K562 (cell line): ENCODE measurements at regions not wholly inside any gene's neighbourhood (a gene's known extent, or its start where the extent isn't known, plus 50 kb on each side); places are given as distances from the start of the nearest gene placed in this dataset.

ENCODE experiments used
- ATAC-seq: fragments of 200-7000 bp; cut with Tn5 transposase; 3 replicates; pipeline ENCODE4 v1.9.1; 2020; ENCODE audit warnings: moderate library complexity
- BruUV-seq: library from RNA; stranded (reverse); fragments of 400-500 nt; replicated peaks from 2 replicates; lab custom pipeline; 2021; lab: Mats Ljungman, UMichigan
- CTCF ChIA-PET: fragments of 300-600 bp; formaldehyde crosslinking; extraction: SDS; loops from one replicate; lab custom pipeline; 2021; ENCODE audit warnings: low intra/inter-chr PET ratio; lab: Yijun Ruan, JAX
- POLR2A ChIA-PET: fragments of 300-600, 350-650 bp; sonication (Branson Sonifier 250); formaldehyde crosslinking; extraction: SDS; loops from one replicate; lab custom pipeline; 2021; ENCODE audit warnings: antibody characterized with exemption, inconsistent platforms; lab: Yijun Ruan, JAX
- DNase-seq, 4 experiments: peaks; one replicate each; pipeline versions ENCODE4 v3.0.0 to v3.0.0-alpha.2; 2011 to 2018; ENCODE audit warnings: low spot score in 3 of 4, mixed read lengths in 3 of 4; ENCODE audit errors: extremely low read depth in 1 of 4
- FAIRE-seq: peaks from 2 replicates; lab custom pipeline; 2011; peaks lifted over from hg19 to GRCh38; lab: Jason Lieb, UNC
- H2AFZ ChIP-seq: 2 replicates; pipeline ENCODE4 v1.6.0; 2011; ENCODE audit warnings: low read depth, low read length, control low read depth, inconsistent platforms
- H3K27ac ChIP-seq: fragments of 200-600 bp; 3 replicates; pipeline ENCODE4 v1.8.0; 2011; ENCODE audit warnings: low read depth, mild to moderate bottlenecking, control low read depth, inconsistent platforms, low read length, moderate library complexity, mixed read lengths; ENCODE audit errors: extremely low read depth
- H3K27me3 ChIP-seq, 2 experiments: fragments of 300-600 bp in 1 of 2; 2 replicates in 1 of 2; 3 replicates in 1 of 2; pipeline versions ENCODE4 v1.6.0 to v1.8.0; 2011; ENCODE audit warnings: inconsistent platforms in 2 of 2, low read length in 2 of 2, mild to moderate bottlenecking in 1 of 2, mixed read lengths in 1 of 2, moderate library complexity in 1 of 2; ENCODE audit not compliant: control insufficient read depth in 2 of 2, insufficient read depth in 2 of 2
- H3K36me3 ChIP-seq: fragments of 300-600 bp; 3 replicates; pipeline ENCODE4 v1.8.0; 2011; ENCODE audit warnings: mild to moderate bottlenecking, low read length, inconsistent platforms; ENCODE audit not compliant: control insufficient read depth, insufficient read depth
- H3K4me1 ChIP-seq, 2 experiments: fragments of 200-600 bp in 1 of 2; replicated peaks in 1 of 2; 2 replicates in 1 of 2; 3 replicates in 1 of 2; pipeline versions ENCODE4 v1.5.1 to v1.8.0; 2011; ENCODE audit warnings: inconsistent platforms in 2 of 2, low read length in 2 of 2, mild to moderate bottlenecking in 1 of 2, mixed read lengths in 1 of 2, moderate library complexity in 1 of 2; ENCODE audit not compliant: control insufficient read depth in 2 of 2, insufficient read depth in 2 of 2
- H3K4me2 ChIP-seq: 2 replicates; pipeline ENCODE4 v1.6.1; 2011; ENCODE audit warnings: low read length, control low read depth, inconsistent platforms, mixed read lengths; ENCODE audit not compliant: insufficient read depth
- H3K4me3 ChIP-seq: fragments of 200-600 bp; sonication (generic), shearing (Covaris generic); 2 replicates; pipeline ENCODE4 v1.5.1; 2016; ENCODE audit warnings: control low read depth, inconsistent platforms
- H3K79me2 ChIP-seq: fragments of 200-600 bp; 3 replicates; pipeline ENCODE4 v1.8.0; 2011; ENCODE audit warnings: low read length, inconsistent platforms; ENCODE audit not compliant: control insufficient read depth, insufficient read depth
- H3K9ac ChIP-seq, 2 experiments: 2 replicates each; pipeline versions ENCODE4 v1.6.0 to v1.6.1; 2011; ENCODE audit warnings: low read depth in 2 of 2, low read length in 2 of 2, control low read depth in 1 of 2, inconsistent platforms in 1 of 2, mild to moderate bottlenecking in 1 of 2, mixed read lengths in 1 of 2; ENCODE audit not compliant: insufficient read depth in 1 of 2
- H3K9me1 ChIP-seq: one replicate; pipeline ENCODE4 v1.6.0; 2011; ENCODE audit warnings: inconsistent platforms, mild to moderate bottlenecking, low read length, moderate library complexity; ENCODE audit not compliant: control insufficient read depth, insufficient read depth
- H3K9me3 ChIP-seq: replicated peaks from 2 replicates; pipeline ENCODE4 v1.5.1; 2011; ENCODE audit warnings: low read depth, low read length, inconsistent platforms; ENCODE audit not compliant: control insufficient read depth, insufficient read depth
- H4K20me1 ChIP-seq: replicated peaks from 2 replicates; pipeline ENCODE4 v1.6.1; 2011; ENCODE audit warnings: low read length, inconsistent platforms, mixed read lengths; ENCODE audit not compliant: control insufficient read depth, insufficient read depth
- CCNT2 ChIP-seq: IDR thresholded peaks from 2 replicates; pipeline ENCODE4 v1.6.1; 2011; ENCODE audit warnings: borderline replicate concordance, low read depth, mild to moderate bottlenecking, moderate library complexity, mixed read lengths, low read length; ENCODE audit not compliant: insufficient read length; ENCODE audit errors: extremely low read depth
- GATAD2A ChIP-seq: fragments of 450-650 bp; IDR thresholded peaks from 2 replicates; pipeline ENCODE4 v1.6.1; 2017
- ZBTB34 ChIP-seq: fragments of 250-450 bp; sonication (Bioruptor Pico); IDR thresholded peaks from 2 replicates; pipeline ENCODE4 v1.8.0; 2021; ENCODE audit warnings: mild to moderate bottlenecking, moderate library complexity
- WGBS: fragments of 100-300 bp; shearing (Covaris generic); methylation state at CpG from one replicate; pipeline ENCODE4 v1.1.6; 2016; ENCODE audit warnings: low coverage, mixed read lengths; ENCODE audit not compliant: insufficient coverage; ENCODE audit errors: missing lambda C conversion rate; 5-methylcytosine and 5-hydroxymethylcytosine counted together
- in situ Hi-C: fragments of 300-500 bp; cut with MboI; formaldehyde crosslinking; loops from 4 replicates; pipeline ENCODE4 v1.15.0; 2018; ENCODE audit warnings: inconsistent platforms, mixed read lengths
- intact Hi-C: fragments of 100-400 bp; cut with micrococcal nuclease; formaldehyde crosslinking; loops from 2 replicates; pipeline ENCODE4 v1.14.2; 2022
- TF ChIP-seq, protein P1 (sequence below): IDR thresholded peaks from 2 replicates; pipeline ENCODE4 v1.6.1; 2012; ENCODE audit warnings: low read depth, low read length, improper control_type of control experiment, borderline replicate concordance
- TF ChIP-seq, protein P2 (sequence below): fragments of 250-450 bp; sonication (Bioruptor Pico); IDR thresholded peaks from 2 replicates; pipeline ENCODE4 v1.8.0; 2022; ENCODE audit warnings: moderate library complexity, mild to moderate bottlenecking, inconsistent platforms
- TF ChIP-seq, protein P3 (sequence below): sonication (generic); formaldehyde crosslinking; IDR thresholded peaks from 2 replicates; pipeline ENCODE4 v1.8.0; 2023; ENCODE audit warnings: missing genetic modification reagents, mild to moderate bottlenecking, borderline replicate concordance
- TF ChIP-seq, protein P4 (sequence below), 3 experiments: fragments of 200-800 bp in 1 of 3; fragments of 250-450 bp in 1 of 3; fragments of 450-650 bp in 1 of 3; sonication (Bioruptor Pico) in 1 of 3; sonication (Bioruptor generic) in 1 of 3; formaldehyde crosslinking in 1 of 3; IDR thresholded peaks; 2 replicates each; pipeline versions ENCODE4 v1.6.1 to v1.8.0; 2016 to 2022; ENCODE audit warnings: mild to moderate bottlenecking in 2 of 3, missing genetic modification characterization in 2 of 3, missing compliant biosample characterization in 1 of 3, moderate library complexity in 1 of 3

DNA sequence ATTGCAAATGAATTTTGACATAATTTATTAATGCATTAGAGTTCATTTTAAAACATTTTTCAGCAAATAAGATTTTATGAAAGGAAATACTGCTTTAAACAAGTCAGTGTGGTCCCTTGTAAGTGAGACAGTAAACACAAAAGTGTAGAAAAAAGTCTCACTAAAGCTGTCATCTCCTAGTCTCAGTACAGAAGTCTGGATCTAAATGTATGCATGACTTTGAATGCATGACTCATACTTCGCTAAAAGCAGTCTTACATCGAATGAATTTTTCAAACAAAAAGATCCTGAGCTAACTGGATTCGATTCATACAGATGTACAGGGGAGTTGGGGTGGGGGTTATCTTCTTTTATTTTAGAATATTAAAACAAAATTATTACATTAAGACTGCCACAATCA is 207.4 kb upstream of the VCX start (continued):
- TF ChIP-seq, protein P1, sequence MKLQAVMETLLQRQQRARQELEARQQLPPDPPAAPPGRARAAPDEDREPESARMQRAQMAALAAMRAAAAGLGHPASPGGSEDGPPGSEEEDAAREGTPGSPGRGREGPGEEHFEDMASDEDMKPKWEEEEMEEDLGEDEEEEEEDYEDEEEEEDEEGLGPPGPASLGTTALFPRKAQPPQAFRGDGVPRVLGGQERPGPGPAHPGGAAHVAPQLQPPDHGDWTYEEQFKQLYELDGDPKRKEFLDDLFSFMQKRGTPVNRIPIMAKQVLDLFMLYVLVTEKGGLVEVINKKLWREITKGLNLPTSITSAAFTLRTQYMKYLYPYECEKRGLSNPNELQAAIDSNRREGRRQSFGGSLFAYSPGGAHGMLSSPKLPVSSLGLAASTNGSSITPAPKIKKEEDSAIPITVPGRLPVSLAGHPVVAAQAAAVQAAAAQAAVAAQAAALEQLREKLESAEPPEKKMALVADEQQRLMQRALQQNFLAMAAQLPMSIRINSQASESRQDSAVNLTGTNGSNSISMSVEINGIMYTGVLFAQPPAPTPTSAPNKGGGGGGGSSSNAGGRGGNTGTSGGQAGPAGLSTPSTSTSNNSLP, result no peak
- TF ChIP-seq, protein P2, sequence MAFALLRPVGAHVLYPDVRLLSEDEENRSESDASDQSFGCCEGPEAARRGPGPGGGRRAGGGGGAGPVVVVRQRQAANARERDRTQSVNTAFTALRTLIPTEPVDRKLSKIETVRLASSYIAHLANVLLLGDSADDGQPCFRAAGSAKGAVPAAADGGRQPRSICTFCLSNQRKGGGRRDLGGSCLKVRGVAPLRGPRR, result no peak

- H3K4me1 ChIP-seq, result no peaks in the 10 kb centered on the region
- no peaks in the 10 kb centered on the region for H4K20me1 ChIP-seq
- ChIA-PET CTCF (no interaction called here), POLR2A (no interaction called here)
- no peak overlapping the region for H3K4me3 ChIP-seq
- H3K27ac ChIP-seq, result no peak overlapping the region
- WGBS, result 0% methylated on average over 3 of the region's 3 CpGs
- H3K9ac ChIP-seq, result no peak overlapping the region
- no peak for ATAC-seq
- H3K36me3 ChIP-seq, result no peaks in the 10 kb centered on the region
- no peak overlapping the region for H2AFZ ChIP-seq
- intact Hi-C loops, result no loop called here
- no peak overlapping the region for H3K4me2 ChIP-seq
- H3K79me2 ChIP-seq, result no peaks in the 10 kb centered on the region
- in situ Hi-C loops, result no loop called here
- FAIRE-seq, result no peak
- no TSS peak for BruUV-seq
- no peak for DNase-seq
- H3K9me1 ChIP-seq, result no peaks in the 10 kb centered on the region
- H3K9me3 ChIP-seq, result no peaks in the 10 kb centered on the region
- H3K27me3 ChIP-seq, result no peaks in the 10 kb centered on the region
- no peak for TF ChIP-seq ZBTB34
- TF ChIP-seq CCNT2, result no peak
- TF ChIP-seq, protein P3, sequence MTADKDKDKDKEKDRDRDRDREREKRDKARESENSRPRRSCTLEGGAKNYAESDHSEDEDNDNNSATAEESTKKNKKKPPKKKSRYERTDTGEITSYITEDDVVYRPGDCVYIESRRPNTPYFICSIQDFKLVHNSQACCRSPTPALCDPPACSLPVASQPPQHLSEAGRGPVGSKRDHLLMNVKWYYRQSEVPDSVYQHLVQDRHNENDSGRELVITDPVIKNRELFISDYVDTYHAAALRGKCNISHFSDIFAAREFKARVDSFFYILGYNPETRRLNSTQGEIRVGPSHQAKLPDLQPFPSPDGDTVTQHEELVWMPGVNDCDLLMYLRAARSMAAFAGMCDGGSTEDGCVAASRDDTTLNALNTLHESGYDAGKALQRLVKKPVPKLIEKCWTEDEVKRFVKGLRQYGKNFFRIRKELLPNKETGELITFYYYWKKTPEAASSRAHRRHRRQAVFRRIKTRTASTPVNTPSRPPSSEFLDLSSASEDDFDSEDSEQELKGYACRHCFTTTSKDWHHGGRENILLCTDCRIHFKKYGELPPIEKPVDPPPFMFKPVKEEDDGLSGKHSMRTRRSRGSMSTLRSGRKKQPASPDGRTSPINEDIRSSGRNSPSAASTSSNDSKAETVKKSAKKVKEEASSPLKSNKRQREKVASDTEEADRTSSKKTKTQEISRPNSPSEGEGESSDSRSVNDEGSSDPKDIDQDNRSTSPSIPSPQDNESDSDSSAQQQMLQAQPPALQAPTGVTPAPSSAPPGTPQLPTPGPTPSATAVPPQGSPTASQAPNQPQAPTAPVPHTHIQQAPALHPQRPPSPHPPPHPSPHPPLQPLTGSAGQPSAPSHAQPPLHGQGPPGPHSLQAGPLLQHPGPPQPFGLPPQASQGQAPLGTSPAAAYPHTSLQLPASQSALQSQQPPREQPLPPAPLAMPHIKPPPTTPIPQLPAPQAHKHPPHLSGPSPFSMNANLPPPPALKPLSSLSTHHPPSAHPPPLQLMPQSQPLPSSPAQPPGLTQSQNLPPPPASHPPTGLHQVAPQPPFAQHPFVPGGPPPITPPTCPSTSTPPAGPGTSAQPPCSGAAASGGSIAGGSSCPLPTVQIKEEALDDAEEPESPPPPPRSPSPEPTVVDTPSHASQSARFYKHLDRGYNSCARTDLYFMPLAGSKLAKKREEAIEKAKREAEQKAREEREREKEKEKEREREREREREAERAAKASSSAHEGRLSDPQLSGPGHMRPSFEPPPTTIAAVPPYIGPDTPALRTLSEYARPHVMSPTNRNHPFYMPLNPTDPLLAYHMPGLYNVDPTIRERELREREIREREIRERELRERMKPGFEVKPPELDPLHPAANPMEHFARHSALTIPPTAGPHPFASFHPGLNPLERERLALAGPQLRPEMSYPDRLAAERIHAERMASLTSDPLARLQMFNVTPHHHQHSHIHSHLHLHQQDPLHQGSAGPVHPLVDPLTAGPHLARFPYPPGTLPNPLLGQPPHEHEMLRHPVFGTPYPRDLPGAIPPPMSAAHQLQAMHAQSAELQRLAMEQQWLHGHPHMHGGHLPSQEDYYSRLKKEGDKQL, result no peak
- TF ChIP-seq GATAD2A, result no peak
- TF ChIP-seq, protein P4, sequence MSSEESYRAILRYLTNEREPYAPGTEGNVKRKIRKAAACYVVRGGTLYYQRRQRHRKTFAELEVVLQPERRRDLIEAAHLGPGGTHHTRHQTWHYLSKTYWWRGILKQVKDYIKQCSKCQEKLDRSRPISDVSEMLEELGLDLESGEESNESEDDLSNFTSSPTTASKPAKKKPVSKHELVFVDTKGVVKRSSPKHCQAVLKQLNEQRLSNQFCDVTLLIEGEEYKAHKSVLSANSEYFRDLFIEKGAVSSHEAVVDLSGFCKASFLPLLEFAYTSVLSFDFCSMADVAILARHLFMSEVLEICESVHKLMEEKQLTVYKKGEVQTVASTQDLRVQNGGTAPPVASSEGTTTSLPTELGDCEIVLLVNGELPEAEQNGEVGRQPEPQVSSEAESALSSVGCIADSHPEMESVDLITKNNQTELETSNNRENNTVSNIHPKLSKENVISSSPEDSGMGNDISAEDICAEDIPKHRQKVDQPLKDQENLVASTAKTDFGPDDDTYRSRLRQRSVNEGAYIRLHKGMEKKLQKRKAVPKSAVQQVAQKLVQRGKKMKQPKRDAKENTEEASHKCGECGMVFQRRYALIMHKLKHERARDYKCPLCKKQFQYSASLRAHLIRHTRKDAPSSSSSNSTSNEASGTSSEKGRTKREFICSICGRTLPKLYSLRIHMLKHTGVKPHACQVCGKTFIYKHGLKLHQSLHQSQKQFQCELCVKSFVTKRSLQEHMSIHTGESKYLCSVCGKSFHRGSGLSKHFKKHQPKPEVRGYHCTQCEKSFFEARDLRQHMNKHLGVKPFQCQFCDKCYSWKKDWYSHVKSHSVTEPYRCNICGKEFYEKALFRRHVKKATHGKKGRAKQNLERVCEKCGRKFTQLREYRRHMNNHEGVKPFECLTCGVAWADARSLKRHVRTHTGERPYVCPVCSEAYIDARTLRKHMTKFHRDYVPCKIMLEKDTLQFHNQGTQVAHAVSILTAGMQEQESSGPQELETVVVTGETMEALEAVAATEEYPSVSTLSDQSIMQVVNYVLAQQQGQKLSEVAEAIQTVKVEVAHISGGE (CRISPR knock-in tag; IDR thresholded peaks at IDR 0.05), result no peak
Observed at GRCh38 chrX:7620560-7620959, 222.4 kb upstream of the VCX start.
